Mucosa of rectum (tissue), 2 donors: ENCODE measurements at regions not wholly inside any gene's neighbourhood (a gene's known extent, or its start where the extent isn't known, plus 50 kb on each side); places are given as distances from the start of the nearest gene placed in this dataset.
"Not testable (repeated sequence)": the region's sequence is repeated elsewhere in the genome, so short reads cannot be mapped to it uniquely, and the experiment has no call there.

Source experiments
- H3K27ac ChIP-seq, 2 donors: one replicate each; pipeline ENCODE4 v1.7.0; 2013; ENCODE audit warnings: inconsistent platforms in 2 of 2, low read depth in 2 of 2, low read length in 2 of 2
- H3K27me3 ChIP-seq, 2 donors: one replicate each; pipeline ENCODE4 v1.7.0; 2013; ENCODE audit warnings: low read length in 2 of 2; ENCODE audit not compliant: control insufficient read depth in 2 of 2, insufficient read depth in 2 of 2
- H3K36me3 ChIP-seq, 2 donors: one replicate each; pipeline ENCODE4 v1.7.0; 2013; ENCODE audit warnings: low read length in 2 of 2; ENCODE audit not compliant: control insufficient read depth in 2 of 2, insufficient read depth in 2 of 2
- H3K4me1 ChIP-seq, 2 donors: one replicate each; pipeline ENCODE4 v1.7.0; 2013; ENCODE audit warnings: low read length in 2 of 2, mild to moderate bottlenecking in 1 of 2; ENCODE audit not compliant: control insufficient read depth in 2 of 2, insufficient read depth in 2 of 2
- H3K4me3 ChIP-seq, 2 donors: one replicate each; pipeline ENCODE4 v1.7.0; 2013; ENCODE audit warnings: low read length in 2 of 2
- H3K9ac ChIP-seq, 2 donors: one replicate each; pipeline ENCODE4 v1.7.0; 2013; ENCODE audit warnings: low read length in 2 of 2, low read depth in 1 of 2, mild to moderate bottlenecking in 1 of 2
- H3K9me3 ChIP-seq, 2 donors: one replicate each; pipeline ENCODE4 v1.7.0; 2013; ENCODE audit warnings: low read length in 2 of 2; ENCODE audit not compliant: control insufficient read depth in 2 of 2
- donor health status: healthy.
- donor health status: Normal muscosa, but diverticular disease.

DNA sequence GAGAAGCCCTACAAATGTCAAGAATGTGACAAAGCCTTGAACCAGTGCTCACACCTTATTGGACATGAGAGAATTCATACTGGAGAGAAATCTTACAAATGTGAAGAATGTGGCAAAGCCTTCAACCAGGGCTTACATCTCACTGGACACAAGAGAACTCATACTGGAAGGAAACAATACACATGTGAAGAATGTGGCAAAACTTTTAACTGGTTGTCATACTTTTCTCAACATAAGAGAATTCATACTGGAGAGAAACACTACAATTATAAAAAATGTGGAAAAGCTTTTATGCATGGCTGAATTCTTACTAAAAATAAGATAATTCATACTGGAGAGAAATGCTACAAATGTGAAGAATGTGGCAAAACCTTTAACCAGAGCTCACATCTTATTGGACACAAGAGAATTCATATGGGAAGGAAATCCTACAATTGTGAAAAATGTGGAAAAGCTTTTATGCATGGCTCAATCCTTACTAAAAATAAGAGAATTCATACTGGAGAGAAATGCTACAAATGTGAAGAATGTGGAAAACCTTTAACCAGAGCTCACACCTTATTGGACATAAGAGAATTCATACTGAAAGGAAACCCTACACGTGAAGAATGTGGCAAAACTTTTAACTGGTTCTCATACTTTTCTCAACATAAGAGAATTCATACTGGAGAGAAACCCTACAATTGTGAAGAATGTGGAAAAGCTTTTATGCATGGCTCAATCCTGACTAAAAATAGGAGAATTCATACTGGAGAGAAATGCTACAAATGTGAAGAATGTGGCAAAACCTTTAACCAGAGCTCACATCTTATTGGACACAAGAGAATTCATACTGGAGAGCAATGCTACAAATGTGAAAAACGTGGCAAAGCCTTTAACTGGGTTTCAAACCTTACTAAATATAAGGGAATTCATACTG lies 350.6 kb upstream of the NUPR2 start:
- not testable (repeated sequence) for H3K36me3 ChIP-seq, H3K27ac ChIP-seq, H3K4me1 ChIP-seq, H3K9ac ChIP-seq, H3K4me3 ChIP-seq, H3K27me3 ChIP-seq
- H3K9me3 ChIP-seq: peaks cover 31 to 33% of the 10 kb centered on the region in 2 donors

DNA sequence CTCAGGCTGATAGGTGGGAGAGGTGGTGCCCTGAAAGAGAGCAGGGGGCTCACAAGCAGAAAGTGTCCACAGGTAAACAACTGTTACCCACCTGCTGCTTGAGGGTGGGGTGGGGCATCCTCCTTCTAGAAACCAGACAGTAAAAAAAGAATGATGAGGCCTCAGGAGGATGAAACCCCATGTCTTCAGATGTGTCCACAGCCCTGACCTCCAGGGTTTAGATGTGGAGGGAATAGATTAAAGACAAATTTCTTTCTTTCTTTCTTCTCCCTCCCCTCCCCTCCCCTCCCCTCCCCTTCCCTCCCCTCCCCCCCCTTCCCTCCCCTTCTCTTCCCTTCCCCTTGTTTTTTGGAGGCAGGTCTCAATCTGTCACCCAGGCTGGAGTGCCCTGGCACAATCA lies 333.5 kb upstream of the NUPR2 start:
- H3K27ac ChIP-seq: no peak overlapping the region
- no peaks in the 10 kb centered on the region for H3K36me3 ChIP-seq
- no peaks in the 10 kb centered on the region for H3K27me3 ChIP-seq
- peaks cover 0 to 6% of the 10 kb centered on the region in 2 donors for H3K9me3 ChIP-seq
- no peaks in the 10 kb centered on the region for H3K4me1 ChIP-seq
- H3K4me3 ChIP-seq: no peak overlapping the region
- H3K9ac ChIP-seq: no peak overlapping the region

DNA sequence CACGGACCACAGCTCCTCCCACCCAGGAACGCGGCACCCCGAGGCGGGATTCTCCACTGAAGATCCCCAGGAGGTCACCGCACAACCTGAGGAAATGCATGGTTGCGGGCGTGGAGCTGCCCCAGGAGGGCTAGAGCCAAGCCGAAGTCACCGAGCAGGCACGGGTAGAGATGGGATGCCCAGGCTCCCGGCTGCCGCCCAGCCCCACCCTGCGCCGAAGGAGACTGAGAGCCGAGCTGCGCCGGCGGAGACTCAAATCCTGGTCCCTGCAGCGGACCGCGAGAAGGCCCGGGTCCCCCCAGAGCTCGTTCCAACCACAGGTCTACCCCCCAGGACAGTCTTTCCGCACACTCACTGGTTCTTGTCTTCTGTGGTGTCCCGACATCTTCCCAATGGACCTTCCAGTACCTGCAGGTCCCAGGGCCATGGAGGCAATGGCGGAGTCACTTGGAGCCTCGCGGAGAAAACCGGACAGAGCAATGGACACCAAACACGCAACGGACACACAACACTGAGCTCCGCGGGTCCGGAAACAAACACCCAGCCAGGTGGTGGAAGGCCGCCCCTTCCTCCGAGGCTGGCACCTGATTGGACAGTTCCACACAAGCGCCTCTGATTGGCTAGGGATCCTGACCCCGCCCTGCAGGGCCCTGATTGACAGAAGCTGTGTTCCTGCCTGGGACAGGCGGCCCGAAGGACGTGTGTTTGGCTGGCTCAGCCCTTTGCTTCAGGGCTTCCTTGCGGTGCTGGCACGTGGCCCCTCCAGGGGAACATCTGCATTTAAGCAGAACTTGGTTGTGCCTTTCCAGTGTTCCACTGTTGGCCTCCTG lies 331.9 kb upstream of the NUPR2 start:
- no peak overlapping the region for H3K9ac ChIP-seq

DNA sequence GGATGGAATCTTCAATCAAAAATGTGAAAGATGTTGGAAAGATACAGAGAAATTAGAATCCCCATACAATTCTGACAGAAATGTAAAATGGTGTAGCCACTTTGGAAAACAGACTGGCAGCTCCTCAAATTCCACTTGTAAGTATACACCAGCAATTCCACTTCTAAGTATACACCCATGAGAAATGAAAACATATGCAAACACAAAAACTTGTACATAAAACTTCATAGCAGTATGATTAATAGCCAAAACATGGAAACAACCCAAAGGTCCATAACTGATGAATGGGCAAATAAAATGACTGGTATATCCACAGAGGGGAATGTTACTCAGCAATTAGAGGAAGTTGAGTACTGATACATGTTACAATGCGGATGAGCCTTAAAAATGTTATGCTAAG lies 304.3 kb upstream of the NUPR2 start:
- H3K27me3 ChIP-seq, H3K4me3 ChIP-seq, H3K36me3 ChIP-seq, H3K4me1 ChIP-seq, H3K9ac ChIP-seq, H3K9me3 ChIP-seq, H3K27ac ChIP-seq: not testable (repeated sequence)

More for the DNA sequence above, 331.9 kb upstream of the NUPR2 start:
- H3K4me3 ChIP-seq: no peak overlapping the region
- H3K4me1 ChIP-seq: no peaks in the 10 kb centered on the region
- H3K27me3 ChIP-seq: no peaks in the 10 kb centered on the region
- no peaks in the 10 kb centered on the region for H3K36me3 ChIP-seq
- peaks cover 4% of the 10 kb centered on the region in 2 donors for H3K9me3 ChIP-seq
- no peak overlapping the region for H3K27ac ChIP-seq

DNA sequence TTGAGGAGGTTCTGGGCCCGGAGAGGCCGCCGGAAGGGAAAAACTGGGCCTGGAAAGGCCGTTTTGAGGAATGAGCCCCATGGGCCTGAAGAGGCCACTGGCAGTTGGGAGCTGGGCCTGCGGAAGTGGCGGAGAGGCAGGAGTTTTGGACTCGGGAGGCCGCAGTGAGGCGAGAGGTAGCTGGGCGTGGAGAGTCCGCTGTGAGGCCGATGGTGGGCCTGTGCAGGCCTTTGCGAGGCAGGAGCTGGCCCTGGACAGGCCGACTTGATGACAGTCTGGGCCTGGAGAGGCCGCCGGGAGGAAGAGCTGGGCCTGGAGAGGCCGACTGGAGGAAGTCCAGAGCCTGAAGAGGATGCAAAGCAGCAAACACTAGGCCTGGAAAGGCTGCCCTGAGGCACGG lies 259.0 kb upstream of the NUPR2 start:
- Histone ChIP-seq H3K27me3 (no peaks in the 10 kb centered on the region), H3K9ac (no peak overlapping the region), H3K9me3 (peaks cover 0 to 3% of the 10 kb centered on the region in 2 donors), H3K4me3 (no peak overlapping the region), H3K27ac (no peak overlapping the region), H3K36me3 (no peaks in the 10 kb centered on the region), H3K4me1 (no peaks in the 10 kb centered on the region)

DNA sequence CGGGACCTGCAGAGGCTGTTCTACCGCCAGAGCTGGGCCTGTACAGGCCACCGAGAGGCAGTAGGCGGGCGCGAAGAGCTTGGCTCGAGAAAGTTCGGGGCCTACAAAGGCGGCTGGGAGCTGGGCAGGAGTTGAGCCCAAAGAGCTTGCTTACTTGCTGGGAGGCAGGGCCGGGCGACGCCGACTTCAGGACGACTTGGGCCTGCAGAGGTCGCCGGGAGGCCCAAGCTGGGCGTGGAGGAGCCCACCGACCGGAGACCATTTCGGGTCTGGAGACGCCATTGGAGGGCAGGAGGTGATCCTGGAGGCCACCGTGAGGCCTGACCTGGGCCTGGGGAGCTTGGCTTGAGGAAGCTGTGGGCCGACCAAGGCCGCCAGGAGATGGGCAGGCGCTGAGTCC lies 258.4 kb upstream of the NUPR2 start:
- H3K4me3 ChIP-seq, H3K36me3 ChIP-seq, H3K27me3 ChIP-seq, H3K4me1 ChIP-seq, H3K9me3 ChIP-seq, H3K27ac ChIP-seq, H3K9ac ChIP-seq: not testable (repeated sequence)

DNA sequence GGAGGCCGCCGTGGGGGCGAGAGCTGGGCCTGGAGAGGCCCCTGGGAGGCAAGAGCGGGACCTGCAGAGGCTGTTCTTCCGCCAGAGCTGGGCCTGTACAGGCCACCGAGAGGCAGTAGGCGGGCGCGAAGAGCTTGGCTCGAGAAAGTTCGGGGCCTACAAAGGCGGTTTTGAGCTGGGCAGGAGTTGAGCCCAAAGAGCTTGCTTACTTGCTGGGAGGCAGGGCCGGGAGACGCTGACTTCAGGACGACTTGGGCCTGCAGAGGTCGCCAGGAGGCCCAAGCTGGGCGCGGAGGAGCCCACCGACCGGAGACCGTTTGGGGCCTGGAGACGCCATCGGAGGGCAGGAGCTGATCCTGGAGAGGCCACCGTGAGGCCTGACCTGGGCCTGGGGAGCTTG lies 257.1 kb upstream of the NUPR2 start:
- not testable (repeated sequence) for H3K9me3 ChIP-seq, H3K4me3 ChIP-seq, H3K36me3 ChIP-seq

DNA sequence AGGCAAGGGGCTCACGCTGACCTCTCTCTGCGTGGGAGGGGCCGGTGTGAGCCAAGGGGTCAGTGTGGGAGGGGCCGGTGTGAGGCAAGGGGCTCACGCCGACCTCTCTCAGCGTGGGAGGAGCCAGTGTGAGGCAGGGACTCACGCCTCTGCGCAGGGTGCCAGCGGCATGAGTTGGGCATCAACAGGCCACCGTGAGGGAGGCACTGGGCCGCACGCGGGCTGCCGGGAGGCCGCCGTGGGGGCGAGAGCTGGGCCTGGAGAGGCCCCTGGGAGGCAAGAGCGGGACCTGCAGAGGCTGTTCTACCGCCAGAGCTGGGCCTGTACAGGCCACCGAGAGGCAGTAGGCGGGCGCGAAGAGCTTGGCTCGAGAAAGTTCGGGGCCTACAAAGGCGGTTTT lies 255.6 kb upstream of the NUPR2 start:
- not testable (repeated sequence) for H3K9ac ChIP-seq
- H3K4me3 ChIP-seq: peak overlapping the region in 1 of 2 donors; percentile 47

More for the DNA sequence above, 257.1 kb upstream of the NUPR2 start:
- not testable (repeated sequence) for H3K27ac ChIP-seq, H3K27me3 ChIP-seq, H3K4me1 ChIP-seq, H3K9ac ChIP-seq

DNA sequence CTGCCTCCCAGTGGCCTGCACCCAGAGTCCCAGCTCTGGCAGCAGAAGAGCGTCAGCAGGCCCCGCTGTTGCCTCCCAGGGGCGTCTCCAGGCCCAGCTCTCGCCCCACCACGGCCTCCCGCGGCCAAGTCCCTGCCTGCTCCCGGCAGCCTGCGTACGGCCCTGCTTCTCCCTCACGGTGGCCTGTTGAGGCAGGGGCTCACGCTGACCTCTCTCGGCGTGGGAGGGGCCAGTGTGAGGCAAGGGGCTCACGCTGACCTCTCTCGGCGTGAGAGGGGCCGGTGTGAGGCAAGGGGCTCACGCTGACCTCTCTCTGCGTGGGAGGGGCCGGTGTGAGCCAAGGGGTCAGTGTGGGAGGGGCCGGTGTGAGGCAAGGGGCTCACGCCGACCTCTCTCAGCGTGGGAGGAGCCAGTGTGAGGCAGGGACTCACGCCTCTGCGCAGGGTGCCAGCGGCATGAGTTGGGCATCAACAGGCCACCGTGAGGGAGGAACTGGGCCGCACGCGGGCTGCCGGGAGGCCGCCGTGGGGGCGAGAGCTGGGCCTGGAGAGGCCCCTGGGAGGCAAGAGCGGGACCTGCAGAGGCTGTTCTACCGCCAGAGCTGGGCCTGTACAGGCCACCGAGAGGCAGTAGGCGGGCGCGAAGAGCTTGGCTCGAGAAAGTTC lies 254.1 kb upstream of the NUPR2 start:
- not testable (repeated sequence) for H3K27ac ChIP-seq, H3K4me3 ChIP-seq, H3K9ac ChIP-seq, H3K36me3 ChIP-seq, H3K27me3 ChIP-seq, H3K9me3 ChIP-seq, H3K4me1 ChIP-seq

More for the DNA sequence above, 255.6 kb upstream of the NUPR2 start:
- H3K27ac ChIP-seq, H3K36me3 ChIP-seq, H3K9me3 ChIP-seq, H3K27me3 ChIP-seq, H3K4me1 ChIP-seq: not testable (repeated sequence)

DNA sequence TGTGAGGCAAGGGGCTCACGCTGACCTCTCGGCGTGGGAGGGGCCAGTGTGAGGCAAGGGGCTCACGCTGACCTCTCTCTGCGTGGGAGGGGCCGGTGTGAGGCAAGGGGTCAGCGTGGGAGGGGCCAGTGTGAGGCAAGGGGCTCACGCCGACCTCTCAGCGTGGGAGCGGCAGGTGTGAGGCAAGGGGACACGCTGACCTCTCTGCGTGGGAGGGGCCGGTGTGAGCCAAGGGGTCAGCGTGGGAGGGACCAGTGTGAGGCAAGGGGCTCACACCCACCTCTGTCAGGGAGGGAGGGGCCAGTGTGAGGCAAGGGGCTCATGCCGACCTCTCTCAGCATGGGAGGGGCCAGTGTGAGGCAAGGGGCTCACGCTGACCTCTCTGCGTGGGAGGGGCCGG lies 251.7 kb upstream of the NUPR2 start:
- not testable (repeated sequence) for H3K27ac ChIP-seq, H3K27me3 ChIP-seq, H3K9ac ChIP-seq, H3K4me3 ChIP-seq, H3K36me3 ChIP-seq, H3K4me1 ChIP-seq, H3K9me3 ChIP-seq
